ENCODE measurements at regions not wholly inside any gene's neighbourhood (a gene's known extent, or its start where the extent isn't known, plus 50 kb on each side); places are given as distances from the start of the nearest gene placed in this dataset.

DNA sequence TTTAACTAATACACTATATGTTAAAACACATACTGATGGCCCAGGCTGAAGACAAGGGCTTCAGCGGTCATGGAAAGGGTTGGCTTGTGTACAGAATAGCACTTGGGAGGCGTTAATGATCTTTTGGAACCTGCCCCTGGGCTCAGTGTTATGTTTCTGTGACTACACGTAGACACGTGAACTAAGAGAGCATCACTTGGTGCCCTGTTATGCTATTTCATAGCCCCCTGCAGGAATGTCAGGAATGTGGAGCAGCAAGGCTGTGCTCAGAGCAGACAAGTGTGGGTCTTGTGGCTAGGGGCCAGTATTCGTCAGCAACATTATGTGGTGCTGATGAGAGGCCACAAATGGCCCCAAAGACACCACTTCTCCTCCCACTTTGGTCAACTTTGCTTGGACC lies 132.4 kb downstream of the MAP3K21 start:
- WGBS (ENCODE audit: low lambda C conversion rate, missing lambda C conversion rate): 45% methylated on average over 5 of the region's 5 CpGs

DNA sequence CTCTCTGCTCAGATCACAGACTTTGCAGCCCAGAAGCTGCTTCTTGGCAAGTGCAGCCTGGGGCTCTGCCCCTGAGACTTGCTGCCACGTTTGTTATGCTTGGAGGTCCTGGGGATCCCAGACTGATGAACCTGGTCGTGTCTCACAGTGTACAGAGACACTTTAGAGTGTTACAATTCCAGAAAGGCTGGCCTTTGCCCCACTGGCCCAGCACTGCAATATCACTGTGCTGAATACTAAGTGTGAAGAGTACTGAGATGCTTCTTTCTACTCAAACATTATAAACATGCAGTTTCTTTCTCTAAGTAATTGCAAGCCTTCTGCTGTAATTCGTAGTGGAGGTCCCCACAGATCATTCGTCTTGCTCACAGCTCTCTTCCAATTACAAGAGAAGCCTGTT lies 133.2 kb downstream of the MAP3K21 start:
- H3K9me3 ChIP-seq (ENCODE audit: low read depth): no peaks in the 10 kb centered on the region
- H3K9me2 ChIP-seq (replicated peaks; ENCODE audit: insufficient read depth): no peaks in the 10 kb centered on the region
- H3K4me3 ChIP-seq: no peak overlapping the region
- no peaks in the 10 kb centered on the region for H3K79me2 ChIP-seq
- no peak overlapping the region for H3K4me2 ChIP-seq
- H3K27me3 ChIP-seq: no peaks in the 10 kb centered on the region
- no peak overlapping the region for H3K27ac ChIP-seq
- DNase-seq (ENCODE audit: low spot score): no peak
- H2AFZ ChIP-seq: peak overlapping the region; percentile 28
- 68% methylated on average over 4 of the region's 4 CpGs for WGBS (ENCODE audit: low lambda C conversion rate, missing lambda C conversion rate)
- TF ChIP-seq EZH2 (IDR thresholded peaks at IDR 0.05; ENCODE audit: borderline replicate concordance) (no peak), EZH2phosphoT487 (IDR thresholded peaks at IDR 0.05; ENCODE audit: low read depth, severe bottlenecking, unreplicated experiment) (no peak)
- TF ChIP-seq, protein P1, sequence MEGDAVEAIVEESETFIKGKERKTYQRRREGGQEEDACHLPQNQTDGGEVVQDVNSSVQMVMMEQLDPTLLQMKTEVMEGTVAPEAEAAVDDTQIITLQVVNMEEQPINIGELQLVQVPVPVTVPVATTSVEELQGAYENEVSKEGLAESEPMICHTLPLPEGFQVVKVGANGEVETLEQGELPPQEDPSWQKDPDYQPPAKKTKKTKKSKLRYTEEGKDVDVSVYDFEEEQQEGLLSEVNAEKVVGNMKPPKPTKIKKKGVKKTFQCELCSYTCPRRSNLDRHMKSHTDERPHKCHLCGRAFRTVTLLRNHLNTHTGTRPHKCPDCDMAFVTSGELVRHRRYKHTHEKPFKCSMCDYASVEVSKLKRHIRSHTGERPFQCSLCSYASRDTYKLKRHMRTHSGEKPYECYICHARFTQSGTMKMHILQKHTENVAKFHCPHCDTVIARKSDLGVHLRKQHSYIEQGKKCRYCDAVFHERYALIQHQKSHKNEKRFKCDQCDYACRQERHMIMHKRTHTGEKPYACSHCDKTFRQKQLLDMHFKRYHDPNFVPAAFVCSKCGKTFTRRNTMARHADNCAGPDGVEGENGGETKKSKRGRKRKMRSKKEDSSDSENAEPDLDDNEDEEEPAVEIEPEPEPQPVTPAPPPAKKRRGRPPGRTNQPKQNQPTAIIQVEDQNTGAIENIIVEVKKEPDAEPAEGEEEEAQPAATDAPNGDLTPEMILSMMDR (IDR thresholded peaks at IDR 0.05; ENCODE audit: poor library complexity): no peak
- H4K20me1 ChIP-seq (ENCODE audit: insufficient read depth, poor library complexity, severe bottlenecking): no peaks in the 10 kb centered on the region
- H3K4me1 ChIP-seq (ENCODE audit: insufficient read depth): peaks cover 4% of the 10 kb centered on the region
- H3K36me3 ChIP-seq (replicated peaks; ENCODE audit: insufficient read depth, low read depth): no peaks in the 10 kb centered on the region

More for the DNA sequence above, 132.4 kb downstream of the MAP3K21 start:
- H3K4me2 ChIP-seq: no peak overlapping the region
- no peak overlapping the region for H3K4me3 ChIP-seq
- no peaks in the 10 kb centered on the region for H3K27me3 ChIP-seq
- no peaks in the 10 kb centered on the region for H3K9me3 ChIP-seq (ENCODE audit: low read depth)
- no peaks in the 10 kb centered on the region for H3K79me2 ChIP-seq
- no peaks in the 10 kb centered on the region for H3K36me3 ChIP-seq (replicated peaks; ENCODE audit: insufficient read depth, low read depth)
- no peaks in the 10 kb centered on the region for H3K9me2 ChIP-seq (replicated peaks; ENCODE audit: insufficient read depth)
- no peak for DNase-seq (ENCODE audit: low spot score)
- H3K27ac ChIP-seq: no peak overlapping the region
- peaks cover 4% of the 10 kb centered on the region for H3K4me1 ChIP-seq (ENCODE audit: insufficient read depth)
- no peak for TF ChIP-seq EZH2 (IDR thresholded peaks at IDR 0.05; ENCODE audit: borderline replicate concordance)
- no peaks in the 10 kb centered on the region for H4K20me1 ChIP-seq (ENCODE audit: insufficient read depth, poor library complexity, severe bottlenecking)
- H2AFZ ChIP-seq: no peak overlapping the region

GRCh38 chr1:233461847-233462246 lies 134.3 kb downstream of the MAP3K21 start:
- no peaks in the 10 kb centered on the region for H3K79me2 ChIP-seq
- no peak overlapping the region for H3K4me3 ChIP-seq
- H4K20me1 ChIP-seq (ENCODE audit: insufficient read depth, poor library complexity, severe bottlenecking): no peaks in the 10 kb centered on the region
- no peaks in the 10 kb centered on the region for H3K27me3 ChIP-seq
- no peak overlapping the region for H3K27ac ChIP-seq
- no peaks in the 10 kb centered on the region for H3K9me2 ChIP-seq (replicated peaks; ENCODE audit: insufficient read depth)
- WGBS (ENCODE audit: low lambda C conversion rate, missing lambda C conversion rate): 92% methylated on average over 1 of the region's 1 CpG
- H2AFZ ChIP-seq: no peak overlapping the region
- no peak overlapping the region for H3K4me2 ChIP-seq
- DNase-seq (ENCODE audit: low spot score): no peak
- H3K4me1 ChIP-seq (ENCODE audit: insufficient read depth): peaks cover 4% of the 10 kb centered on the region
- no peaks in the 10 kb centered on the region for H3K36me3 ChIP-seq (replicated peaks; ENCODE audit: insufficient read depth, low read depth)
- no peaks in the 10 kb centered on the region for H3K9me3 ChIP-seq (ENCODE audit: low read depth)
- TF ChIP-seq, protein P1 (IDR thresholded peaks at IDR 0.05; ENCODE audit: poor library complexity): no peak
- TF ChIP-seq EZH2phosphoT487 (IDR thresholded peaks at IDR 0.05; ENCODE audit: low read depth, severe bottlenecking, unreplicated experiment) (no peak), EZH2 (IDR thresholded peaks at IDR 0.05; ENCODE audit: borderline replicate concordance) (no peak)

DNA sequence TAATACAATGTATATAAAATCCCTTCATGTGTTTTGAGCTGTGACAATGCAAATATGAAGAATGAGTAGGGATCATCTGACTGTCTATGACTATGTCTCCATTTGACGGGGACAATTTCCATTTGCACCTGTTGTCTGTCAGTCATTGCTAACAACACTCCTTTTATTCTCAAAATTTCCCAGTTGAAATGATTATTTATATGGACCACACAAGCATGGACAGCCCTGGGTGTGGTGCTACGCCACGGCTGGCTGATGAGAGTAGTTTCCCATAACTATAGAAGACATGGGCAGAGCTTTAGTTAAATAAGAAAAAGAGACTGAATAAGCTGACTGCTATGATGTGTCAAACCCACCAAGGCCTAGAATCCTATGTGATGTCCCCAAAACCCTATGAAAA lies 135.8 kb downstream of the MAP3K21 start:
- Histone ChIP-seq H3K9me3 (ENCODE audit: low read depth) (no peaks in the 10 kb centered on the region), H2AFZ (no peak overlapping the region), H3K9me2 (replicated peaks; ENCODE audit: insufficient read depth) (no peaks in the 10 kb centered on the region), H3K4me3 (no peak overlapping the region), H3K4me2 (no peak overlapping the region), H4K20me1 (ENCODE audit: insufficient read depth, poor library complexity, severe bottlenecking) (no peaks in the 10 kb centered on the region), H3K27me3 (no peaks in the 10 kb centered on the region), H3K4me1 (ENCODE audit: insufficient read depth) (peaks cover 4% of the 10 kb centered on the region), H3K27ac (no peak overlapping the region), H3K36me3 (replicated peaks; ENCODE audit: insufficient read depth, low read depth) (no peaks in the 10 kb centered on the region), H3K79me2 (no peaks in the 10 kb centered on the region)
- TF ChIP-seq EZH2 (IDR thresholded peaks at IDR 0.05; ENCODE audit: borderline replicate concordance) (no peak), EZH2phosphoT487 (IDR thresholded peaks at IDR 0.05; ENCODE audit: low read depth, severe bottlenecking, unreplicated experiment) (no peak)
- TF ChIP-seq, protein P1 (IDR thresholded peaks at IDR 0.05; ENCODE audit: poor library complexity): no peak
- 93% methylated on average over 3 of the region's 3 CpGs for WGBS (ENCODE audit: low lambda C conversion rate, missing lambda C conversion rate)
- DNase-seq (ENCODE audit: low spot score): no peak
